Daoy (cell line): ENCODE measurements at regions not wholly inside any gene's neighbourhood (a gene's known extent, or its start where the extent isn't known, plus 50 kb on each side); places are given as distances from the start of the nearest gene placed in this dataset.

Source experiments
- DNase-seq: peaks from one replicate; pipeline ENCODE4 v3.0.0-alpha.2; 2015; ENCODE audit warnings: low read depth

- no peak for DNase-seq
Observed at GRCh38 chr11:19368726-19369375, 128.1 kb upstream of the E2F8 start.

GRCh38 chr11:19366992-19367709 is 126.4 kb upstream of the E2F8 start:
- DNase-seq: no peak

GRCh38 chr11:19365743-19366410 is 125.1 kb upstream of the E2F8 start:
- DNase-seq: no peak

GRCh38 chr11:19359221-19360000 is 118.7 kb upstream of the E2F8 start:
- no peak for DNase-seq

- no peak for DNase-seq
Observed at GRCh38 chr11:19357943-19358342, 117.2 kb upstream of the E2F8 start.

- DNase-seq: no peak
Observed at GRCh38 chr11:19355601-19356000, 114.9 kb upstream of the E2F8 start.

GRCh38 chr11:19353287-19353850 is 112.6 kb upstream of the E2F8 start:
- DNase-seq: no peak

- no peak for DNase-seq
Observed at GRCh38 chr11:19352771-19353160, 112.0 kb upstream of the E2F8 start.

GRCh38 chr11:19352072-19352770 is 111.5 kb upstream of the E2F8 start:
- DNase-seq: no peak

- no peak for DNase-seq
Observed at GRCh38 chr11:19351426-19351825, 110.7 kb upstream of the E2F8 start.

GRCh38 chr11:19350160-19350559 is 109.4 kb upstream of the E2F8 start:
- DNase-seq: no peak

GRCh38 chr11:19349340-19350025 is 108.7 kb upstream of the E2F8 start:
- no peak for DNase-seq

GRCh38 chr11:19347911-19348310 is 107.2 kb upstream of the E2F8 start:
- no peak for DNase-seq

GRCh38 chr11:19345848-19346681 is 105.3 kb upstream of the E2F8 start:
- peak; percentile 34 for DNase-seq

- DNase-seq: peak; percentile 35
Observed at GRCh38 chr11:19345519-19345847, 104.7 kb upstream of the E2F8 start.

GRCh38 chr11:19344661-19345518 is 104.1 kb upstream of the E2F8 start:
- DNase-seq: peak; percentile 53

- DNase-seq: no peak
Observed at GRCh38 chr11:19342036-19342435, 101.3 kb upstream of the E2F8 start.

GRCh38 chr11:19338375-19338774 is 97.6 kb upstream of the E2F8 start:
- no peak for DNase-seq

GRCh38 chr11:19337779-19338178 is 97.0 kb upstream of the E2F8 start:
- DNase-seq: no peak
